Ascending aorta (tissue), 2 donors: ENCODE measurements at regions not wholly inside any gene's neighbourhood (a gene's known extent, or its start where the extent isn't known, plus 50 kb on each side); places are given as distances from the start of the nearest gene placed in this dataset.

Experiments
- DNase-seq, 2 donors: peaks; one replicate each; pipeline ENCODE4 v3.0.0-alpha.2; 2019; ENCODE audit warnings: low spot score in 2 of 2
- H3K27ac ChIP-seq, 2 donors: fragments of 200-600 bp; sonication (generic); one replicate each; pipeline ENCODE4 v1.5.1; 2016 to 2017; ENCODE audit warnings: mild to moderate bottlenecking in 1 of 2
- H3K27me3 ChIP-seq: fragments of 200-600 bp; sonication (generic); one replicate; pipeline ENCODE4 v1.5.1; 2017
- H3K36me3 ChIP-seq, 2 donors: fragments of 200-600 bp; sonication (generic); one replicate each; pipeline ENCODE4 v1.5.1; 2016
- H3K4me1 ChIP-seq, 2 donors: fragments of 200-600 bp; sonication (generic); one replicate each; pipeline ENCODE4 v1.5.1; 2016 to 2017; ENCODE audit warnings: mild to moderate bottlenecking in 1 of 2
- H3K4me3 ChIP-seq, 2 donors: fragments of 200-600 bp; sonication (generic); one replicate each; pipeline ENCODE4 v1.5.1; 2016 to 2017; ENCODE audit warnings: mild to moderate bottlenecking in 1 of 2
- H3K9me3 ChIP-seq, 2 donors: fragments of 200-600 bp; sonication (generic); one replicate each; pipeline ENCODE4 v1.5.1; 2016
- CTCF ChIP-seq, 3 experiments: fragments of 200-600 bp in 2 of 3; fragments of 450-650 bp in 1 of 3; sonication (generic) in 2 of 3; IDR thresholded peaks; one replicate each; pipeline ENCODE4 v1.5.1; 2016 to 2019; ENCODE audit warnings: antibody characterized with exemption in 3 of 3, mild to moderate bottlenecking in 1 of 3, moderate library complexity in 1 of 3
- intact Hi-C: fragments of 100-400 bp; cut with DNase I; formaldehyde crosslinking; loops from one replicate; pipeline ENCODE4 v1.15.1; 2023

GRCh38 chr18:28820353-28820752 lies 643.4 kb upstream of the CDH2 start:
- no peak for TF ChIP-seq CTCF (IDR thresholded peaks at IDR 0.05)
- intact Hi-C loops, result no loop called here
- H3K4me1 ChIP-seq, result peaks cover 0 to 6% of the 10 kb centered on the region in 2 donors
- H3K9me3 ChIP-seq, result peaks cover 0 to 11% of the 10 kb centered on the region in 2 donors
- no peak overlapping the region for H3K4me3 ChIP-seq
- H3K27me3 ChIP-seq, result no peaks in the 10 kb centered on the region
- no peak overlapping the region for H3K27ac ChIP-seq
- no peak for DNase-seq
- H3K36me3 ChIP-seq, result no peaks in the 10 kb centered on the region

- intact Hi-C loops, result no loop called here
- H3K9me3 ChIP-seq, result no peaks in the 10 kb centered on the region
- H3K36me3 ChIP-seq, result no peaks in the 10 kb centered on the region
- TF ChIP-seq CTCF (IDR thresholded peaks at IDR 0.05), result no peak
- peaks cover 0 to 6% of the 10 kb centered on the region in 2 donors for H3K4me1 ChIP-seq
- H3K27ac ChIP-seq, result no peak overlapping the region
- no peak for DNase-seq
- H3K4me3 ChIP-seq, result no peak overlapping the region
- no peaks in the 10 kb centered on the region for H3K27me3 ChIP-seq
Measured at GRCh38 chr18:28816155-28816554, 639.2 kb upstream of the CDH2 start.

DNA sequence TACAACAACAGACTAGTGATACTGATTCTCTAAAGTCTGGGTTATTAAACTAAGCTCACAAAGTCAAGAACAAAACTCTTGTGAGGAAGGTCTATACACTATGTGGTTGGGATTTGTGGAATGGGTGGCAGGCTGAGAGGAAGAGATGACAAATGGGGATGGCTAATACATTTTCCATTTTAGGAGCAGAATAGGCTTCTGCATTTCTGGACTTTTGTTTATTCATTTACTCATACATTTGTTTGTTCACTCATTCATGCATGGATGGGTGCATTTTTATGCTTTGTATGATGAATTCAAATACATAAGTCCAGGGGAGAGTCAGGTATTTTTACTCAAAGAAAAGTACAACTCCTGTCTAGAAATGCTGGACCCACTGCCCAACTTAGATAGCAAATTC lies 637.4 kb upstream of the CDH2 start:
- Histone ChIP-seq H3K36me3 (no peaks in the 10 kb centered on the region), H3K27me3 (no peaks in the 10 kb centered on the region), H3K9me3 (no peaks in the 10 kb centered on the region), H3K27ac (no peak overlapping the region), H3K4me3 (no peak overlapping the region), H3K4me1 (peaks cover 0 to 6% of the 10 kb centered on the region in 2 donors)
- no peak for TF ChIP-seq CTCF (IDR thresholded peaks at IDR 0.05)
- no peak for DNase-seq
- intact Hi-C loops, result no loop called here

GRCh38 chr18:28808373-28808772 lies 631.4 kb upstream of the CDH2 start:
- Histone ChIP-seq H3K27me3 (no peaks in the 10 kb centered on the region), H3K36me3 (no peaks in the 10 kb centered on the region), H3K27ac (no peak overlapping the region), H3K4me1 (no peaks in the 10 kb centered on the region), H3K4me3 (no peak overlapping the region), H3K9me3 (no peaks in the 10 kb centered on the region)
- intact Hi-C loops, result no loop called here
- DNase-seq, result no peak
- no peak for TF ChIP-seq CTCF (IDR thresholded peaks at IDR 0.05)

DNA sequence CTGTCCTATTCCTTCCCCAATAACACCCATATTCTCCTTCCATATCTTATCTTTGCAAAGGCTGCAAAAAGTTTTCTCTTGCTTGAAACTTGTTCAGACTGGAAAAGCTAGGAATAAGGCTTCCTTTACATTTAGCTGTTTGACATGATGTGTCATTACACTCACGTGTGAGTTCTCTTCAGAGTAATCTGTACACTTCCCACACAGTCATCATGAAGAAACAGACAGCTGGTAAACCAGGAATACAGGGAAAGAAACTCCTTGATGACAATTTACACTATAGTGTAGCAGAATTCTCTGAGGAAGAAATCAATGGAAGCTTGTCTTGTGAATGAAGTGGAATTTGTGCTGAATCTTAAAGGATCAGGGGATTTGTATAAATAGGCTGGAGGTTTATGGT lies 628.6 kb upstream of the CDH2 start:
- no peak for DNase-seq
- Histone ChIP-seq H3K27me3 (no peaks in the 10 kb centered on the region), H3K36me3 (no peaks in the 10 kb centered on the region), H3K4me1 (no peaks in the 10 kb centered on the region), H3K4me3 (no peak overlapping the region), H3K9me3 (no peaks in the 10 kb centered on the region), H3K27ac (no peak overlapping the region)
- intact Hi-C loops, result no loop called here
- no peak for TF ChIP-seq CTCF (IDR thresholded peaks at IDR 0.05)

DNA sequence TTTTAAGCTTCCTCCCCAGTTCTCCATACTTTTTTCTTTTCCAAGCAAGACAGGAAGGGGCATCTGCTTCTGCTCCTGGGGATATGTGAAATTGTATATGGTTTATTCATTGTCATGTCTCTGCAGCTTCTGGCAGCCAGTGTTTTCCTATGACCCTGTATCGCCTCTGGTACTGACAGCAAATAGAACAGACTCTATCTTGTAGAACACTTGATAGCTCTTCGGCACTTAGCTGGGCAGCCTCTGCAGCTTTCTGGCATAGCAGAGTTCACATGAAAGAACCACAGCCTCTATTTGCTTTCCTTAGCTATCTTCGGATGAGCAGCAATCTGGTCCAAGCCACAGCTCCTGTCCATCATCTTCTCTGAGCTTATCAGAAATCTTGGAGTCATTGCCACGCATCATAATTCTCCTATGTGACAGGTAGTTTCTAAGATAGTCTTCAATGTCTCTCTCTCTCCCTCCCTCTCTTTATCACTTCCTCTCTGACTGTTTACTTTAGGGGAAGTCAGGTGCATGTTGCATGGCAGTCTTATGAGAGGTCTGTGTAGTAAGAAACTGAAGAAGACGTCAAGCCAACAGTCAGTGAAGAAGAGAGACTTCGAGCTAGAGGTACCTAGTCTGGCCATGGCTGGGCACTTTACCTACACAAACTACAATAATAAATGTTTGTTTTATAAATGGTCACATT lies 627.7 kb upstream of the CDH2 start:
- H3K27me3 ChIP-seq, result no peaks in the 10 kb centered on the region
- H3K4me1 ChIP-seq, result no peaks in the 10 kb centered on the region
- intact Hi-C loops, result no loop called here
- no peak overlapping the region for H3K4me3 ChIP-seq
- H3K36me3 ChIP-seq, result no peaks in the 10 kb centered on the region
- no peaks in the 10 kb centered on the region for H3K9me3 ChIP-seq
- no peak overlapping the region for H3K27ac ChIP-seq
- no peak for TF ChIP-seq CTCF (IDR thresholded peaks at IDR 0.05)
- no peak for DNase-seq
